CD4-positive, alpha-beta T cell treated with Interleukin-17A for 4 hours (primary cell): ENCODE measurements at regions not wholly inside any gene's neighbourhood (a gene's known extent, or its start where the extent isn't known, plus 50 kb on each side); places are given as distances from the start of the nearest gene placed in this dataset.
"Not testable (repeated sequence)": the region's sequence is repeated elsewhere in the genome, so short reads cannot be mapped to it uniquely, and the experiment has no call there.

ENCODE experiments used
- DNase-seq: peaks from one replicate; pipeline ENCODE4 v3.0.0-alpha.2; 2020; ENCODE audit warnings: mixed read lengths

GRCh38 chr3:10628891-10629670 is 123.7 kb upstream of the ATP2B2 start:
- no peak for DNase-seq

DNA sequence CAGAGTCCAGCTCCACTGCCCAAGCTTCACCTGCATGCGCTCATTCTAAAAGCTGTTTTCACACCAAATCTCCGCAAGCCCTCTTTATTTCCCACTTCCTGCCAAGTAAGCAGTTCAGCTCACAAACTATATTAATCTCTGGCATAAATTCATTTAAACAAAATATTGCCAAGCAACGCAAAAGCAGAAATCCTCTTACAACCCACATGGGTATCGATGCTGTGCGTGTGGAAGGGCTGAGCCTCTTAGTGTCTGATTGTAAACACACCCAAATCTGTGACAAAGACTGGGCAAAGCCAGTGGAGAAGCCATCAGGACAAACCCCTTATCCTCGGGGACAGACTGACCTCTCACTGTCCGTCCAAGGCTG is 124.3 kb upstream of the ATP2B2 start:
- no peak for DNase-seq

GRCh38 chr3:10631224-10631623 is 125.8 kb upstream of the ATP2B2 start:
- DNase-seq, result no peak

DNA sequence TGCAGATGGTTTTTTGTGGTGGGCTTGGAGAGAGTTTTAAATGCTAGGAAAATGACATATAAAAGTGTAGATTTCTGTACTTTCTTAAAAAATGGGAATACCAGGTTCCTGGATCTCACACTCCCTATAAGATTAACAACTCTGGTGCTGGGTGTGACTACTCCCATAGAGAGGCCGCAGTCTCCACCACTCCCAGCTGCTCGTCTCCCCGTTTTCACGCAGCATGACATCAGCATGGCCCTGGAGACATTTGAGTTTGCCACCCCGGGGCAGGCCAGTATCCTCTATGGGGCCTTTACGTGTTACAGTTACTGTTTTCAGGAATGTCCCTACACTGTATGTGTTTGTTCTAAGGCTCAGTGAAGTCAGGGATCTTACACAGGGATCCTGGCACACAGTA is 126.7 kb upstream of the ATP2B2 start:
- no peak for DNase-seq

DNA sequence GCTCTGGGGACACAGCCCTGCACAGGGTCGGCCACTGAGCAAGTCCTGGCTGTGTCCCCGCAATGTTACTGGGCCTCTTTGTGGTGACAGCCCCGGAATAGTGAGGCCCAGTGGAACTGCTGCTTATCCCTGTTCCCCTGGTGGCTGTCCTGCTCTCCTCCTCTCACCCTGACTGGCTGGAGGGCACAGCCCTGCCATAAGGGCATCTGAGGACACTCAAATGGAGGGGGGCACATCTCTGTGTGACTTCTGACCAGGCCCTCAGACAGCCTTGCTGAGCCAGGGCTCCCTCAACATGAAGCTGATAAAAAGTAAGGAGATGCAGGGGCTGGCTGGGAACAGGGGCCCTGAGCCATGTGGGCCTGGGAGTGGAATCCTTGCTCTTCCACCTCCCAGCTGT is 127.4 kb upstream of the ATP2B2 start:
- no peak for DNase-seq

GRCh38 chr3:10635446-10636076 is 130.2 kb upstream of the ATP2B2 start:
- DNase-seq, result no peak

GRCh38 chr3:10637342-10637741 is 132.0 kb upstream of the ATP2B2 start:
- DNase-seq, result no peak

- DNase-seq, result no peak
Observed at GRCh38 chr3:10638466-10638865, 133.1 kb upstream of the ATP2B2 start.

DNA sequence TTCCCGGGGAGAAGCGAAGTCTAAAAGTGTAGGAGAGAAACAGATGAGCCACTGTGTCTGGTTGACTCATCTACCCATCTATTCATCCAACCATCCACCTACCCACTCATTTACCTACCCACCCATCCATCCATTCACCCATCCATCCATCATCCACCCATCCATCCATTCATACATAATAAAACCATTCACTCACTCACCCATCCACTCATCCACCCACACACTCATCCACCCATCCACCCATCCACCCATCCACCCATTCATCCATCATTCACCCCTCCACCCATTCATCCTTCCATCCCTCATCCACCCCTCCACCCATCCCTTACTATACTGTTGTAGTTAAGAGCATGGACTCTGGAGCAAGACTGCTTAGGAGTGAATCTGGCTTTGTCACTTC is 136.4 kb upstream of the ATP2B2 start:
- no peak for DNase-seq

GRCh38 chr3:10644189-10644588 is 138.8 kb upstream of the ATP2B2 start:
- no peak for DNase-seq

DNA sequence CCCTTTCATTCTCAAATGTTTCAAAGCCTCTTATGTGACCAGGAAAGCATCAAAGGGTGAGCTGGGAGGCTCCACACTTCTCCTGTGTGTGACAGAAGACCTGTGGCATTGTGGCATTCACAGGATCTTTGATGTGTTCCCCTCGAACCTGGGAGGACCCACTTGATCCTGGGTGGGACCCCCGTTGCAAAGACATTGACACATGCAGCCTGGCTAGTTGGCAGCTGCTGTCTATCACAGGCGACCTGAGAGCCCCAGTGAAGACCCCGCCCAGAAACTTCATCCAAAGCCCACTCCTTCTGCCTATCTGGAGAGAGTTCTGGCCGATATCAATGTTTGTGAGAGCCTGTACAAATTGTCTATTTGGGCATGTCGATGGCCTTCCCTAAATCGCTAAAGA is 140.4 kb upstream of the ATP2B2 start:
- no peak for DNase-seq

- no peak for DNase-seq
Observed at GRCh38 chr3:10646531-10647335, 141.3 kb upstream of the ATP2B2 start.

- no peak for DNase-seq
Observed at GRCh38 chr3:10647376-10647775, 142.0 kb upstream of the ATP2B2 start.

GRCh38 chr3:10648181-10648580 is 142.8 kb upstream of the ATP2B2 start:
- DNase-seq, result no peak

- DNase-seq, result not testable (repeated sequence)
Observed at GRCh38 chr3:10649463-10649862, 144.1 kb upstream of the ATP2B2 start.

- DNase-seq, result no peak
Observed at GRCh38 chr3:10651506-10651905, 146.1 kb upstream of the ATP2B2 start.

GRCh38 chr3:10653241-10653640 is 147.9 kb upstream of the ATP2B2 start:
- no peak for DNase-seq

GRCh38 chr3:10653866-10654611 is 148.7 kb upstream of the ATP2B2 start:
- no peak for DNase-seq

DNA sequence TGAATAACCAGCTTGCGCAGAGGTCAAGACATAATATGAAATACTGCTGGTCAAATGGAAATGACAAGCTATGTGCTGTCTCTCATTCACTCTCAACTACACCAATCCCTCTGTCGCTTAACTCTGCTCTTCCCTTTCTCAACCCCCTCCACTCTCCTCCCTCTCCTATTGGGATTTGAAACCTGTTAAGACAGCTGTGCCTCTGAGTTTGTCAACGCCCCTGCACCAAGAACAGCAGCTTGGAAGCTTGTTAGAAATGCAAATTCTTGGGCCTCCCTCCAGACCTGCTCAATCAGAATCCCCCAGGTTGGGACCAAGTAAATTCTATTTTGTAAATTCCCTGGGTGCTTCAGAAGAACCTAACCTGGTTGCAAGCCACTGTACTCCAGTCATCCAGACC is 149.7 kb upstream of the ATP2B2 start:
- DNase-seq, result no peak

DNA sequence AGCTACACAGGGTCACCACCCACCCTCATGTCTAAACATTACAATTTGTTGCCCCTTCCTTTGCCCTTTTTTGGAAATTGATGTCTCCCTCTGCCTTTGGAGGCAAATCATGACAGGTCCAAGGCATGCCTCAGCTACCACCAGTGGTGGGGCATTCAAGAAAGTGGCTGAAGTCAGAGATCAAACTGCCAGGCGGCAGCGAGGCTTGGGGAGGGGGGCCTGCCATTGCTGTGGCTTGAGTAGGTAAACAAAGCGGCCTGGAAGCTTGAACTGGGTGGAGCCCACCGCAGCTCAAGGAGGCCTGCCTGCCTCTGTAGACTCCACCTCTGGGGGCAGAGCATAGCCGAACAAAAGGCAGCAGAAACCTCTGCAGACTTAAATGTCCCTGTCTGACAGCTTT is 152.0 kb upstream of the ATP2B2 start:
- not testable (repeated sequence) for DNase-seq

- no peak for DNase-seq
Observed at GRCh38 chr3:10665592-10665991, 150.4 kb upstream of the SLC6A11 start.

DNA sequence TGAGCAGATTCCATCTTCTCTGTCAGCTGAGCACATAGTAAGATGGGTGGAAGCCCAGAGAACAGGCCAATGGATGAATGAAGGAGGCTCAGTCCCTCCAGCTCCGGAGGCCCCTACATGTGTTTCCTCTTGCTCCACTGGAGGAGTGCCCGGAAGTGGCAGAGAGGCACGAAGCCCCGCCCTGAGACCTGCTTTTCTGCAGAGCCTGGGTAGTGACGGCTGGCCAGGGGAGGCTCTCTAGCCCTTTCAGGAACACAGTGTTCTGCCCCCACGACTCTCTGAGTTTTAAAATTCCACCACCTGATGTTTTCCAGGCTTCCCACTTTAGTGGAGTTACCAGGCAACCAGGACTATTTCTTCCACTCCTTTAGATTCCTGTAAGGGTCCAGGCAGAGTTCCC is 149.4 kb upstream of the SLC6A11 start:
- no peak for DNase-seq

DNA sequence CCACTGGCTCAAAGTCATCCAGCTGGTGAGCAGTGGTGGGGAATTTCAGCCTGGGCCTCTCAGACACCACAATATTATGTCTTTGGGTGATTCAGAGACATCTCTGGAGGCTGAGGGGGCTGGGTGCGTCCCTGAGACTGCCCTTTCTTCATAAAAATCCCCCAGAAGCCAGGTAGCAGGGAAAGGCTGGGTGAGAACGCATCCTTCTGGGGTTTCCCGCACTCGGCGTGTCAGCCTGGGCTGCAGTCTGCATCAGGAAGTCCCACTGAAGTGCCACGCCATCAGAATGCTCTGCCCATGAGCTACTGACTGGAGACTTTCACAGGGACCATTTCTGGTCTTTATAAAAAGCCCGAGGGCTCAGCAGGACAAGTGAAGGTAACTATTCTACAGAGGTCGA is 148.8 kb upstream of the SLC6A11 start:
- DNase-seq, result no peak
